ENCODE measurements at regions not wholly inside any gene's neighbourhood (a gene's known extent, or its start where the extent isn't known, plus 50 kb on each side); places are given as distances from the start of the nearest gene placed in this dataset.

- H3K27me3 ChIP-seq (ENCODE audit: control insufficient read depth in 2 of 2, insufficient read depth in 2 of 2, low read length in 2 of 2) = no peaks in the 10 kb centered on the region
- H4K20me1 ChIP-seq (replicated peaks; ENCODE audit: control insufficient read depth, insufficient read depth, low read length) = no peaks in the 10 kb centered on the region
- H3K27ac ChIP-seq (ENCODE audit: extremely low read depth, low read depth, low read length) = no peak overlapping the region
- H3K4me3 ChIP-seq = no peak overlapping the region
- intact Hi-C loops (cut with micrococcal nuclease) (no loop called here), in situ Hi-C loops (cut with MboI) (loop anchor here (25.0 kb wide), 1 partner anchor 824 kb away; the partner anchor contains the start of gene TMEM30B)
- no TSS peak for BruUV-seq (replicated peaks)
- ChIA-PET CTCF (ENCODE audit: low intra/inter-chr PET ratio) (no interaction called here), POLR2A (interaction anchor here (0.6 kb wide), 1 partner anchor 12 kb away, joined by 3 read pairs; no protein-coding TSS in a partner anchor)
- no peaks in the 10 kb centered on the region for H3K9me3 ChIP-seq (replicated peaks; ENCODE audit: control insufficient read depth, insufficient read depth, low read depth, low read length)
- DNase-seq (ENCODE audit: extremely low read depth in 1 of 4, low spot score in 3 of 4) (no peak), ATAC-seq (no peak), FAIRE-seq (no peak)
- H3K36me3 ChIP-seq (ENCODE audit: control insufficient read depth, insufficient read depth, low read length) = no peaks in the 10 kb centered on the region
- no peaks in the 10 kb centered on the region for H3K79me2 ChIP-seq (ENCODE audit: control insufficient read depth, insufficient read depth, low read length)
- no peak overlapping the region for H2AFZ ChIP-seq (ENCODE audit: low read depth, low read length)
- no peak overlapping the region for H3K4me2 ChIP-seq (ENCODE audit: insufficient read depth, low read length)
- no peak overlapping the region for H3K9ac ChIP-seq (ENCODE audit: insufficient read depth in 1 of 2, low read depth in 2 of 2, low read length in 2 of 2)
- no peaks in the 10 kb centered on the region for H3K4me1 ChIP-seq (replicated peaks in 1 of 2; ENCODE audit: control insufficient read depth in 2 of 2, insufficient read depth in 2 of 2, low read length in 2 of 2)
- H3K9me1 ChIP-seq (ENCODE audit: control insufficient read depth, insufficient read depth, low read length) = no peaks in the 10 kb centered on the region
- no peak for TF ChIP-seq ZNF707 (CRISPR knock-in tag; conservative IDR thresholded peaks at IDR 0.05)
- no peak for TF ChIP-seq ATF3 (IDR thresholded peaks at IDR 0.05)
- TF ChIP-seq ATF3 (CRISPR knock-in tag; conservative IDR thresholded peaks at IDR 0.05) = no peak
- TF ChIP-seq SMAD3 (CRISPR knock-in tag; conservative IDR thresholded peaks at IDR 0.05) = no peak
- no peak for TF ChIP-seq NCOR1 (IDR thresholded peaks at IDR 0.05)
- TF ChIP-seq CHD2 (IDR thresholded peaks at IDR 0.05; ENCODE audit: low read depth, low read length) = no peak
- no peak for TF ChIP-seq MGA (IDR thresholded peaks at IDR 0.05)
- no peak for TF ChIP-seq ZSCAN29 (IDR thresholded peaks at IDR 0.05)
- TF ChIP-seq E2F4 (CRISPR knock-in tag; IDR thresholded peaks at IDR 0.05; ENCODE audit: low read depth) = no peak
- no peak for TF ChIP-seq SRSF3 (IDR thresholded peaks at IDR 0.05; ENCODE audit: insufficient read depth, low read length)
- TF ChIP-seq ASH1L (IDR thresholded peaks at IDR 0.05; ENCODE audit: borderline replicate concordance, low read depth, partially characterized antibody) = no peak
Observed at GRCh38 chr14:62110941-62111340, 348.7 kb downstream of the SNAPC1 start.
